GM19452 (cell line): ENCODE measurements at regions not wholly inside any gene's neighbourhood (a gene's known extent, or its start where the extent isn't known, plus 50 kb on each side); places are given as distances from the start of the nearest gene placed in this dataset.
"Not testable (repeated sequence)": the region's sequence is repeated elsewhere in the genome, so short reads cannot be mapped to it uniquely, and the experiment has no call there.

Source experiments
- ATAC-seq: cut with Tn5 transposase; IDR thresholded peaks from one replicate; pipeline ENCODE4 v1.9.1; 2021; ENCODE audit not compliant: unreplicated experiment

DNA sequence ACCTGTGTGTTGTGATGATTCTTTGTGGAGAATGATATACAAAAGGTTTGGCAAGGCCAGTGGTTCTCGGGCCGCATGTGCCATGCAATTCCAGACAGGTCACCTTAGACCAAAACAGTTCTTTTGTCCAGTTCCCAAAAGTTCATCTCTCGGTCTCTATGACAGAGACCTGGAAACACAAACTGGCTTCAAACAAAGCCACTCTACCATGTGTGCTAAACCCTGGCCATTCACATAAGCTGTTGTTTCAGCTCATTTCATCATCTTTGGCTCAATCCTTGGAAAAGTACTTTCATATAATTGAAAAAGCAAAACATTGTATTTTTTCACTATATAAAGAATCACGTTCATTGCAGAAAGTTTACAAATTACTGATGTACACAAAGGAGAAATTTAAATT, 210.5 kb upstream of the SEMA6A start:
- ATAC-seq, result no peak

DNA sequence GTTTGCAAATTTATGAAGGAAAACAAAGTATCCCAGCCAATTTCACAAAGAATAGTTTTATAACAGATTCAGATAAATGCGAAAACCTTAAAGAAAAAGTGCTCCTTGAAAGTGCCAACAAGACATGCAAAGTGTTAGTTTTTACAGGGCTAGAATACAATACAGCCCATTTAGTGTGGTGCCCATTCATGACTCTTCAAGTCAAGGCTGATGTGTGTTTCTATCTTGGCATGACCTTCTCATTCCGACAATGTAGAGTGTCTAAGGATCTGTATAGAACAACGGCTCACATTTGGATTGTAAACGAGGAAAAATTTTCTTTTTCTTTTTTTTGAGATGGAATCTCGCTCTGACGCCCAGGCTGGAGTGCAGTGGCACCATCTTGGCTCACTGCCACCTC, 205.2 kb upstream of the SEMA6A start:
- ATAC-seq, result no peak

DNA sequence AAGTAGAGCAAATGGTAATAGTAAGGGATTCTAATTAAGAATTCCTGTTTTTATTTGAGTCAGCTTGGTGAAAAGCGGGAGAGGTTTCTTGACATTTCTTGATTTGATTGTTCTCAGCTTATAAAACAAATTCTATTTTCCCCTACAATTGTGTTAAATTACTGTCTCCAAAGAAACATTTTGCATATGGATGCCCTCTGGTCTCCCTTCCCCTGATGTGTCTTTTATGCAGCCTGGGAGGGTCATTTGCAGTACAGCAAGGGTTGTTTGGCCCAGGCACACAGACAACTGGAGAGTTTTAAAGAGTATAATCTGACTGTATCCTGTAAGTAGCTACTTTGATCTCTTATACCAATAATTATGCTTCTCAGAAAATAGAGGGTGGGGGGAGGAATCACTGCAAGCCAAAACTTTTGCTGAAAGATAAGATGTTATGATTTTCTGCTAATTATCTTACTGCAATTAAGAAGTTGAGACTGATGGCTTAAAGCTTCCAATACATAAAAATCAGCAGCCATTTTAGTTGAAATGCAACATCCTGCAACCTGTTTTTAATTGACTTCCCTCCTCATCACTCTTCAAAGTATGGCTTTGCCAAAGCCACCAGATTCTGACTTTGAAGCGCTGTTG, 204.1 kb upstream of the SEMA6A start:
- ATAC-seq, result no peak

DNA sequence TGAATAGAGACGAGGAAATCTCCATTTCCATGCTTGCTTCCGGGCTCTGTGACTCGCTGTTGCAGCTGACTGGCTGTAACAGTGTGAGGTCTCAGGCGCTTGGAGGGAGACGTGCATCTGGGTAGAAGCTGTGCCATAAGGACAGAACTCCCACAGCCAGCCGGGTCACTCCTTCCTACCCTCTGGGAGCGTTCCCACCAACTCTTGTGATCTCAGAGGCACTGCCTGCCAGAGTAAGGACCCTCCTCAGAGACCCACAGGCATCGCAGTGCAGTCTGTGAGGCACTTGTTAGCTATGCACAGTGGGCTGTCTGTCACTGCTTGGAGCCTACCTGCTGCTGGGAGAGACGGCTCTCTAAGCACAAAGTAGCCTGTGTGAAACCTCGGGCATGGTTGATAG, 203.4 kb upstream of the SEMA6A start:
- no peak for ATAC-seq

DNA sequence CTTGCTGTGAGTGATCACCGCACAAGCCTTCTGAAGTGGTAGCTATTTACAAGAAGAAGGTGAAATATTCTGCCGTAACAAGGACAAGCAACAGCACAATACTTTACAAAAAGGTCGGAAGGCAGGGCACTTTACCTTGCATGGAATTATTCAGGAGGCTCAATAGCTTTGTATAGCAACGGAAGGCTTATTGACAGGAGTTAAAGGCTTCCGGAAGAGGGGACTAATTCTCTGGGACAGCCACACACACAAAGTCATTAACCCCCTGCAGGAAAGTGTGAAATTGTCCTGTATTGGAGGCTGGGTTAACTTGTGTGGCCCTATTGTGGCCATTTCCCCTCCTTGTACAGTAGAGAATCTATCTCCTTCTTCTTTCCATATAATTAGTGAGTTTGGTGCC, 199.3 kb upstream of the SEMA6A start:
- ATAC-seq, result no peak

GRCh38 chr5:116772806-116773205, 198.2 kb upstream of the SEMA6A start:
- no peak for ATAC-seq

DNA sequence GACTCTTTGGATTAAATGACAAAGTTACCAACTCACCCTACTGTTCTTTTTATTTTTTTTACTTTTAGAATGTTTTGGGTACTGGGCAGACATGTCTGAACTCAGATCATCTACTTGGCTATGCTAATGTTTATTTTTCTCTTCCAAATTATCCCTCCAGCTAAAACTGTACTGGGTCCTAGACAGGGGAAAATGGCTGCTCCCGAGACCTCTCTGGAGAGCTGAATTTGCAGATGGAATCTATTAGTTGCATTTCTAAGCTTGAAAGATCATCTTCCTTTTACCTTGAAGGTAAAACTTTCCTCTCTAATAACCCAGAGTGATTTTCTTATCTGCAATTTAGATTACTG, 197.5 kb upstream of the SEMA6A start:
- no peak for ATAC-seq

GRCh38 chr5:116771466-116772151, 197.0 kb upstream of the SEMA6A start:
- no peak for ATAC-seq

- not testable (repeated sequence) for ATAC-seq
Observed at GRCh38 chr5:116769953-116770352, 195.3 kb upstream of the SEMA6A start.

DNA sequence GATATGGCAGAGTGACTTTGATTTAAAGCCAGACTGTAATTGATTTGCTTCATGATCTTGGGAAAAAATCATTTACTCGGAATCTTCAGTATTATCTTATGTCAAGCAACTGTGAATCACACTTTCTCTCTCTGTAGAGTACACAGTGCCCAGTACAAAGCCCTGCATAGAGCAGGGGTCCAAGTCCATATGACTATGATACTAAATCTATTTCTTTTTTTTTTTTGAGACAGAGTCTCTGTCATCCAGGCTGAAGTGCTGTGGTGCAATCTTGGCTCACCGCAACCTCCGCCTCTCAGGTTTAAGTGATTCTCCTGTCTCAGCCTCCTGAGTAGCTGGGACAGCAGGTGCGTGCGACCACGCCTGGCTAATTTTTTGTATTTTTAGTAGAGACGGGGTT, 194.8 kb upstream of the SEMA6A start:
- ATAC-seq, result no peak

DNA sequence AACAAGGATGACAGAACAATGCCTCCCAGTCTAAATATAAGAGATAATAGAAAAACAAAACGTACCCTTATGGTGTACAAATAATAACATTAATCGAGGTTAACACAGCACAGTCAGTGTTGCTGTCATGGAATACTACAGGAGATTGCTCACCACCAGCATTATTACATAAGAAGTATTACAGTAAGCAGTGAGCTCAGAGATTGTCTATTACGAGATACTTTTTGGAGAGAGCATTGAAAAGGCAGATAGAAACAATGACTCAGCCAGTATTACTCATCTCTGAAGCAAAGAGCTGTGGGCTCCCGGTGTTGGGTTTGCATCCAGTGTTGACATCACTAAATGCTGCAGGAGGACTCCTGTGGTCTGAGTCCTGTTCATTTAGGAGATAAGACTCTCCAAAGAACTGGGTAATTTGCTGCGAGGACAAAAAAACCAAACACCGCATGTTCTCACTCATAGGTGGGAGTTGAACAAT, 191.9 kb upstream of the SEMA6A start:
- ATAC-seq, result peak; percentile 59

DNA sequence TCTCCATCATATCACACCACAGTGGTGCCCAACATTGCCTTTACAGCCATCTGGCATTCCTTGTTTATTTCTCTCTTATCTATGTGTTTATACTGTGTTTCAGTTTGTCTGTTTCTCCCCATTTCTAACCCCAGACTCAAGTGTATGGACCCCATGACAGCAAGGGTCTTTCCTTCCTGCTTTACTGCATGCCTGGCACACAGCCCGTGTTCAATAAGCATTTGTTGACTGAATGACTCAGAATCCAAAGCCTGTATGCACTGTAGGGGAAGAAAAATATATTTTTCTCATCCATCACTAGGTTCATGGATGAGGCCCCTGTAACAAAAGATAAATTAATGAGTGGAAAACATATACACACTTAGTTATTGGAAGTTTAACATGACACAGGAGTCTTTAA, 190.8 kb upstream of the SEMA6A start:
- no peak for ATAC-seq

- no peak for ATAC-seq
Observed at GRCh38 chr5:116764941-116765340, 190.3 kb upstream of the SEMA6A start.

DNA sequence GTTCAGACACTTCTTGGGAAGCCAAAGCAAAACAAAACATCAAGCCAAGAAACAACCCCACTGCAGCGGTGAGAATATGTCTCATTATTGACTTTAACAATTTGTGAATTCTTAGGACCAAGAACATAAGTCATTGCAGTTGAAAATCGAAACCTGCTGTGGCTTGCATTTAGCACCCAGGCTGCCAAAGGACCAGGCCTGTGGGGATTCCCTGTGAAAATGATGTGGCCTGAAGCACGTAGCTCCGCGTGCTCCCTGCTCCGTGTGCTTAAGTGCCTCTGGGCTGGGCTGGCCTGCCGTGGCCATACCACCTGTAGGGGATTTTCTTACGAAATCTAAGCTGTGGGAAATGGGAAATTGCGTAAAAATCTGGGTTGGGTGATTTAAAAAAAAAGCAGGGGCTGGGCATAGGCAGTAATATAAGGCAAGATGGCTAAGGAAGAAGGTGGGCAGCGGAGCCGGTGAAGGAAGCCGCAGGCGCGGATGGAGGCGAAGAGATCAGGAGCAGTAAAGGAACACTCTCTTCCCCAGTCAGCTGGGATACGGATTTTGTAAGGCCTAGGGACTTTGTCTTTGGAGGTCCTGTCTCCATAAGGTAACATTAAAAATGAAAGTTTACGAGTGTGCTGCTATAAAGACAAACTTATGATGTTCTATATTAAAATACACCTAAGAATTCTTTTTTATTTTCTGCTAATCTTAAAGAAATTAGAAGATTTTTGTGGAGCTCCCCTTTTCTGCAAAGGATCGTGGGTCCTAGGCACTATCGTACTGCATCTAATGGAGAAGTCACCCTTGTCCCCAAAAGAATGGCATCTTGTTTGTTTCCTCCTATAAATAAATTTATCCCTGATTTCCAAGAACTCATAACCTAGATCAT, 189.6 kb upstream of the SEMA6A start:
- ATAC-seq, result peak; percentile 66

DNA sequence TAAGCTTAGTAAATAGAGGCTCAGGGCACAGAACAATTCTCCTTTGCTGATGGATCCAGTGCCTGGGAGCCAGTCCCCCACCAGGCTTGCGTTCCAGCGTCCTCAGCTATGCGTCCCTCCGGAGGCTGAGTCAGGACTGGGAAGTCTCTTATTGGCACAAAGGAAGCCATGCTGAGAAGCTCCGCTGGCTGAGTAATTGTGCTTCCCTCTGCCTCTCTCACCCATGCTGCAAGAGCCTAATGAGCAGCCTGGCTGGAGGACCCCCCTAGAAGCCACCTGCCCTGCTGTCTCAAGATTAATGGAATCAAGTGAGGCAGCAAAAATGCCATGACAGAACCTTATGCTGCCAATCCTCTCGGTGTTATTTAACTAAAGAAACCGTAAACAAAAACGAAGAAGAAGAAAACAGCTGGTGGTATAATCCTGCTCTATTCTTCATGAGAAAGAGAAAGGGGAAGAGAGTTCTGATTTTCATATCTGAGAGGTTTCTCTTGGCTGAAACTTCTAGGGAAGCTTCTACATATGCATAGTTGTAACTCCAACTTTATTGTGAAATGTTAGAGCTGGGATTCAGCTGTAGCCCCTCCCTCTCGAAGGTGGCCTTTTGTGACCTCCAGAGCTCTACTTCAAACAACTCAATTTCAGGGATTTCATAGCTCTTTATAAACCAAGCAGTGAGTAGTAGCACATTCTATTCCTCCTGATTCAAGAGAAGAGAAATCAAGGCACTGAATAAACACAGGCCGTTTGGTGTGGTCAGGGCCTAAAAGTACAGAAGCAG, 185.4 kb upstream of the SEMA6A start:
- ATAC-seq, result no peak

DNA sequence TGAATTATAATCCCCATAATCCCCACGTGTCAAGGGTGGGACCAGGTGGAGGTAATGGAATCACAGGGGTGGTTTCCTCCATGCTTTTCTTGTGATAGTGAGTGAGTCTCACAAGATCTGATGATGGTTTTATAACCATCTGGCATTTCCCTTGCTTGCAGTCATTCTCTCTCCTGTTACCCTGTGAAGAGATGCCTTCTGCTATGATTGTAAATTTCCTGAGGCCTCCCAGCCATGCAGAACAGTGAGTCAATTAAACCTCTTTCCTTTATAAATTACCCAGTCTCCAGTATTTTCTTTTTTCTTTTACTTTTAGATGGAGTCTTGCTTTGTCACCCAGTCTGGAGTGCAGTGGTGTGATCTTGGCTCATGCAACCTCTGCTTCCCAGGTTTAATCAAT, 182.7 kb upstream of the SEMA6A start:
- no peak for ATAC-seq

DNA sequence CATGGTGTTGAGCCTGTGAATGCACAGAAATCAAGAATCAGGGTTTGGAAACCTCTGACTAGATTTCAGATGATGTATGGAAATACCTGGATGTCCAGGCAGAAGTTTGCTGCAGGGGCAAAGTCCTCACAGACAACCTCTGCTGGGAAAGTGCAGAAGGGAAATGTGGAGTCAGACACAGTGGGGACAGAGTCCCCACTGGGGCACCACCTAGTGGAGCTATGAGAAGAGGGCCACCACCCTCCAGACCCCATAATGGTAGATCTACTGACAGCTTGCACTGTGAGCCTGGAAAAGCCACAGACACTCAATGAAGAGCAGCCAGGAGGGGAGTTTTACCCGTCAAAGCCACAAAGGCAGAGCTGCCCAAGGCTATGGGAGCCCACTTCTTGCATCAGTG, 181.9 kb upstream of the SEMA6A start:
- ATAC-seq, result no peak

- no peak for ATAC-seq
Observed at GRCh38 chr5:116754556-116754955, 179.9 kb upstream of the SEMA6A start.

DNA sequence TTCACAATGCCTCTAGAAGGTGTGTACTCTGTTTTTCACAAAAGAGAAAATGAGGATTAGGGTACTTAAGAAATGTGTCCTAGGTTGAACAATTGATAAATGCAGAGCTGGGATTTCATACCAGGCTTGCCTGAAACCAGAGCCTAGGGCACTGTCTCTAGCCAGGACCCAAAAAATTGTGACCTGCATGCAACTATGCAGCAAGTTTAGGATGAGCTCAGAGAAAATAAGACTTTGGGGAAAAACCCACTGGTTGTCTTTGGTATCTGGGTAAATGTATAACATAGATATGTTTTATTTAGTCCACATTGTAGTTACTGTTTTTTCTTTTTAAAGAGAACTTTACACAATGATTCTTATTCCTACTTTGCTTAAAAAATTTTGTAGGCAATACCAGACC, 177.1 kb upstream of the SEMA6A start:
- no peak for ATAC-seq

DNA sequence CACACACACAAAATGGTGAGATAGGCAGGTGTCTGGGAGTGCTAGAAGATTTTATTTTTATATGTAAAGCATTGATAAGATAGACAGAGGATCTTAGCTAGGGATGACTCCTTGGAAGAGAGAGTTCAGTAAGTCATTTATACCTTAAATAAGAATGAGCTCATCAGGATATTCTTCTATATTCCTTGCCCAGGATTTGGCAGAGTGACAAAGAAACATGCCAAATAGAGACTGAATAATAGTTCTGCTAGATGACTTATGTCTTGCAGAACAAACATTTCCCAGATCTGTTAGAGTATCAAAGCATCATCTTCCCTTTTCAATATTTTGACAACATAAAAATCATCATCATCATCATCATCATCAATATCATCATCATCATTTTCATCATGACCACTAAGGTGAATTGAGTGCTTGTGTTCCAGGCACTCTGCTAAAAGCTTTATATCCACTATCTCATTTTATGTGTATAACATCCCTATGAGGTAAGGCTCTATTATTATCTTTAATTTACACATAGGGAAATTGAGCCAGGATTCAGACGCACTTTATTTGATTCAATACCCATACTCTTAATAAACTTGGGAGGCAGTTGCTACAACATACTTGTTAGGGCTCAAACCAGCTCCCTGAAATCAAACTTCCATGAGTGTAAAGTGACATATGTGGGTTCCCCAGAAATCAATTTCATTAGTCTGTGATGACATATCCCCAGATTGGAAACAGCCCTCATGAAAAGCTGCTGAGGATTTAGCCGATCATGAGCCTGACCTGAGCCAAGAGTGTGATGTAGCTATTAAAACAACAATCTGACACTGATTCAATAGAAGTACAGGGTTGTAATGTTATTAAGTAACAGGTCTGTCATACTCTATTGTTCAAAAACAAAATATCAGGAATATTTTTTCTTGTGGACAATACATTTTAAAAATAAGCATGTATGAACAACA, 176.3 kb upstream of the SEMA6A start:
- ATAC-seq, result no peak
